ENCODE measurements at regions not wholly inside any gene's neighbourhood (a gene's known extent, or its start where the extent isn't known, plus 50 kb on each side); places are given as distances from the start of the nearest gene placed in this dataset.

DNA sequence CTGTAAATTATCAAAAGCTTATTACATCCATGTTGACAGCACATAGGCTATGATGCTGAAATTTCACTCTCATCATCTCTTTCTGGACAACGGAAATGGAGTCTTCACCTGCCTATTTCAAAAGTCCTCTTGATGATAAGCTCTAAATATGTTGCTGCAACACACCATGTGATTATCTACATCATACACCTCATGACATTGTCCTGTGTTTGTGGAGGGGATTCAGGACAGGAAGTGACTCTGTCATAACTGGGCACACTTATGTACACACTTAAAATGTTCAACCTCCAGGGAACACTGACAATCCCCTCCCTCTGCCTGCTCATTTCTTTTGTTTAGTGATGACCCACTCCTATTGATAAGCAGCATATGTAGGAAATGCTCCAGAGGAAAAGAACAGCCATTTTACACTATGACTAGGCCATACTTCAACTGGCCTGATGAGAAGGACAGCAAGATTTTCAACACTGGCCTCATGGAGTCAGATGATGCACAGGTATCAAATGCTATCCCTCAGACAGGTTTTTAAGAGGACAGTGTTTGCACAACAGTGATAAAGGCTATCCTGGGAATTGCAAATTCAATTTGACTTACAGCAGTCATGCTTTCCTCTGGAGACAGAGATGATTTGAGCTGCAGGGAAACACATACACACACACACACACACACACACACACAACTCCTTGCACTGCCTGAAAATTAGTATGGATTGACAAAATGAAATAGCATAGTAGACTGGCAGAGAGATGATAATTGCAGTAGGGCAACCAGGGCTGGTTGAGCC is 163.3 kb upstream of the RASGEF1B start:
- WGBS, 2 experiments (ENCODE audit: insufficient coverage in 1 of 2, insufficient read length in 1 of 2) = 83 to 94% methylated on average over 1 of the region's 1 CpG
- peaks cover 6% of the 10 kb centered on the region for H3K4me1 Mint-ChIP-seq
- Histone ChIP-seq H3K36me3 (ENCODE audit: control insufficient read depth, insufficient read depth, low read length) (no peaks in the 10 kb centered on the region), H3K9ac (ENCODE audit: extremely low read depth, low read length, poor library complexity, severe bottlenecking) (no peak overlapping the region), H3K4me1 (ENCODE audit: control insufficient read depth, insufficient read depth, low read length) (no peaks in the 10 kb centered on the region), H3K9me3 (ENCODE audit: control insufficient read depth, low read length) (no peaks in the 10 kb centered on the region), H3K27me3 (ENCODE audit: control insufficient read depth, insufficient read depth, low read length, poor library complexity, severe bottlenecking) (no peaks in the 10 kb centered on the region), H3K4me3 (ENCODE audit: low read length) (no peak overlapping the region), H3K27ac (ENCODE audit: low read depth, low read length) (no peak overlapping the region)
- no peak for DNase-seq
- H3K9me3 Mint-ChIP-seq = no peaks in the 10 kb centered on the region
- TF ChIP-seq, protein P1, sequence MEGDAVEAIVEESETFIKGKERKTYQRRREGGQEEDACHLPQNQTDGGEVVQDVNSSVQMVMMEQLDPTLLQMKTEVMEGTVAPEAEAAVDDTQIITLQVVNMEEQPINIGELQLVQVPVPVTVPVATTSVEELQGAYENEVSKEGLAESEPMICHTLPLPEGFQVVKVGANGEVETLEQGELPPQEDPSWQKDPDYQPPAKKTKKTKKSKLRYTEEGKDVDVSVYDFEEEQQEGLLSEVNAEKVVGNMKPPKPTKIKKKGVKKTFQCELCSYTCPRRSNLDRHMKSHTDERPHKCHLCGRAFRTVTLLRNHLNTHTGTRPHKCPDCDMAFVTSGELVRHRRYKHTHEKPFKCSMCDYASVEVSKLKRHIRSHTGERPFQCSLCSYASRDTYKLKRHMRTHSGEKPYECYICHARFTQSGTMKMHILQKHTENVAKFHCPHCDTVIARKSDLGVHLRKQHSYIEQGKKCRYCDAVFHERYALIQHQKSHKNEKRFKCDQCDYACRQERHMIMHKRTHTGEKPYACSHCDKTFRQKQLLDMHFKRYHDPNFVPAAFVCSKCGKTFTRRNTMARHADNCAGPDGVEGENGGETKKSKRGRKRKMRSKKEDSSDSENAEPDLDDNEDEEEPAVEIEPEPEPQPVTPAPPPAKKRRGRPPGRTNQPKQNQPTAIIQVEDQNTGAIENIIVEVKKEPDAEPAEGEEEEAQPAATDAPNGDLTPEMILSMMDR (conservative IDR thresholded peaks at IDR 0.05) = no peak
- no peak overlapping the region for H3K27ac Mint-ChIP-seq
- no peaks in the 10 kb centered on the region for H3K36me3 Mint-ChIP-seq (ENCODE audit: low read depth)
- H3K4me3 Mint-ChIP-seq = no peak overlapping the region
- H3K27me3 Mint-ChIP-seq (ENCODE audit: insufficient read depth) = no peaks in the 10 kb centered on the region

DNA sequence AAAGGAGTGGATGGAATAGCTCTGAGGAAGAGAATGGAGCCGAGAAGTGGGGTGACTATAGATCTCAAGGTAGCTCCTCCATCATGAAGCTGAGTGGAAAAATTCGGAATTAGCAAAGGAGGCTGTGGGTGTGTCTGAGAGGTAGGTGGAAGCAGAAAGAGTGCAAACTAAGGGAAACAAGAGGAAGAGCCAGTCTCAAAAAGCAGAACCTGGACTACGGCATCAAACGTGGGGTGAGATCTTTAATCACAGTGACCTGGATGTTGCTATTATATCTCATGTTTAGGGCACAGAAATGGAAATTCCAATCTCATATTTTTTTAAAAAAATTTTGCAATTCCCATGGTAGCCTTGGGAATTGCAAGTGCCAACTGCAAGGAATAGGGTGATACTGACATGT is 162.5 kb upstream of the RASGEF1B start:
- Mint-ChIP-seq H3K9me3 (no peaks in the 10 kb centered on the region), H3K27me3 (ENCODE audit: insufficient read depth) (no peaks in the 10 kb centered on the region), H3K36me3 (ENCODE audit: low read depth) (no peaks in the 10 kb centered on the region), H3K27ac (no peak overlapping the region), H3K4me1 (peaks cover 6% of the 10 kb centered on the region), H3K4me3 (no peak overlapping the region)
- 93 to 94% methylated on average over 3 to 4 of the region's 4 CpGs for WGBS, 2 experiments (ENCODE audit: insufficient coverage in 1 of 2, insufficient read length in 1 of 2)
- TF ChIP-seq, protein P1 (conservative IDR thresholded peaks at IDR 0.05) = no peak
- no peaks in the 10 kb centered on the region for H3K4me1 ChIP-seq (ENCODE audit: control insufficient read depth, insufficient read depth, low read length)
- H3K36me3 ChIP-seq (ENCODE audit: control insufficient read depth, insufficient read depth, low read length) = no peaks in the 10 kb centered on the region
- H3K27ac ChIP-seq (ENCODE audit: low read depth, low read length) = no peak overlapping the region
- H3K4me3 ChIP-seq (ENCODE audit: low read length) = no peak overlapping the region
- H3K9ac ChIP-seq (ENCODE audit: extremely low read depth, low read length, poor library complexity, severe bottlenecking) = no peak overlapping the region
- H3K27me3 ChIP-seq (ENCODE audit: control insufficient read depth, insufficient read depth, low read length, poor library complexity, severe bottlenecking) = no peaks in the 10 kb centered on the region
- no peak for DNase-seq
- H3K9me3 ChIP-seq (ENCODE audit: control insufficient read depth, low read length) = no peaks in the 10 kb centered on the region

DNA sequence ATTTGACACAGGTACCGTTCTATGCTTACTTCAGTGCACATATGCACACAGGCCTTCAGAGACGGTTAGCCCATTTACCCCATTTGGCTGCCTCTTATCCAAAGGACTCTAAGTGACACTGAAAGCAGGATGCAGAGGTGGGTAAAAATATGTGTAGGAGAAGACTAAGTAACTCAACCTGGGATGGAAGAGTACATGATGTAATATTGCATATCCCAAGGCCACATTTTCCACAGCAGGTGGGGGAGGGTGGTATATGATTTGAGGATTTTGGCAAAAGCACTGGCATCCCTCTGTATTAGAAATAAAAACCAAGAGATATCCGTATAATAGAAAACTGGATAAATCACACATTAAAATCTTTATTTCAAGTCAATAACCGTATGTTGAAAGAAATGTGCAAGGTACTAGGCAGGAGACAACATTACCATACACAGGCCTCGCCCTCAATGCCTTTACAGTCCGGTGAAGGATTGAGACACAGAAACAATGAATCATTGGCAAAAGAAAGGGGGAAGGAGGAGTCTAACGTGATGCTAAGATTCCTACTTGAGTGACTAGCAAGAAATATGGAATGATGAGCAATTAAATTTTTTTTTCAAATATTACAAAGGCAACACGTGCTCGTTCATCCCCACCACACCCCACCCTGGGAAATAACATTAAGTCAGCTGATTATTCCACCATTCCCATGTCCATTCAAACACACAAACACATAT is 161.0 kb upstream of the RASGEF1B start:
- no peak for DNase-seq
- Mint-ChIP-seq H3K4me3 (no peak overlapping the region), H3K4me1 (peaks cover 9% of the 10 kb centered on the region), H3K27ac (no peak overlapping the region), H3K36me3 (ENCODE audit: low read depth) (no peaks in the 10 kb centered on the region), H3K9me3 (no peaks in the 10 kb centered on the region), H3K27me3 (ENCODE audit: insufficient read depth) (no peaks in the 10 kb centered on the region)
- Histone ChIP-seq H3K4me1 (ENCODE audit: control insufficient read depth, insufficient read depth, low read length) (no peaks in the 10 kb centered on the region), H3K27me3 (ENCODE audit: control insufficient read depth, insufficient read depth, low read length, poor library complexity, severe bottlenecking) (no peaks in the 10 kb centered on the region), H3K4me3 (ENCODE audit: low read length) (no peak overlapping the region), H3K36me3 (ENCODE audit: control insufficient read depth, insufficient read depth, low read length) (no peaks in the 10 kb centered on the region), H3K9ac (ENCODE audit: extremely low read depth, low read length, poor library complexity, severe bottlenecking) (no peak overlapping the region), H3K9me3 (ENCODE audit: control insufficient read depth, low read length) (no peaks in the 10 kb centered on the region), H3K27ac (ENCODE audit: low read depth, low read length) (no peak overlapping the region)
- 67 to 71% methylated on average over 3 to 8 of the region's 9 CpGs for WGBS, 2 experiments (ENCODE audit: insufficient coverage in 1 of 2, insufficient read length in 1 of 2)
- TF ChIP-seq, protein P1 (conservative IDR thresholded peaks at IDR 0.05) = no peak
